ENCODE measurements at regions not wholly inside any gene's neighbourhood (a gene's known extent, or its start where the extent isn't known, plus 50 kb on each side); places are given as distances from the start of the nearest gene placed in this dataset.

GRCh38 chr17:71881581-71881980 is 239.2 kb upstream of the SOX9 start:
- Histone ChIP-seq H2AFZ (ENCODE audit: low read depth, low read length) (no peak overlapping the region), H3K4me1 (ENCODE audit: insufficient read depth, low read length) (no peaks in the 10 kb centered on the region), H3K27me3 (ENCODE audit: insufficient read depth, low read length) (no peaks in the 10 kb centered on the region), H3K9me3 (ENCODE audit: low read length) (no peaks in the 10 kb centered on the region), H3K4me3 (ENCODE audit: low read length) (no peak overlapping the region), H3K36me3 (ENCODE audit: insufficient read depth, low read length) (no peaks in the 10 kb centered on the region)

- H3K9me3 ChIP-seq (ENCODE audit: low read length): no peaks in the 10 kb centered on the region
- H3K27me3 ChIP-seq (ENCODE audit: insufficient read depth, low read length): no peaks in the 10 kb centered on the region
- no peak overlapping the region for H3K4me3 ChIP-seq (ENCODE audit: low read length)
- no peaks in the 10 kb centered on the region for H3K36me3 ChIP-seq (ENCODE audit: insufficient read depth, low read length)
- H2AFZ ChIP-seq (ENCODE audit: low read depth, low read length): no peak overlapping the region
- H3K4me1 ChIP-seq (ENCODE audit: insufficient read depth, low read length): no peaks in the 10 kb centered on the region
These were observed 237.6 kb upstream of the SOX9 start for GRCh38 chr17:71883258-71883657.

GRCh38 chr17:71883845-71884244 is 237.0 kb upstream of the SOX9 start:
- no peaks in the 10 kb centered on the region for H3K9me3 ChIP-seq (ENCODE audit: low read length)

GRCh38 chr17:71885662-71886061 is 235.2 kb upstream of the SOX9 start:
- Histone ChIP-seq H3K4me3 (ENCODE audit: low read length) (no peak overlapping the region), H2AFZ (ENCODE audit: low read depth, low read length) (no peak overlapping the region), H3K4me1 (ENCODE audit: insufficient read depth, low read length) (no peaks in the 10 kb centered on the region), H3K9me3 (ENCODE audit: low read length) (no peaks in the 10 kb centered on the region), H3K27me3 (ENCODE audit: insufficient read depth, low read length) (no peaks in the 10 kb centered on the region), H3K36me3 (ENCODE audit: insufficient read depth, low read length) (no peaks in the 10 kb centered on the region)

More at GRCh38 chr17:71883845-71884244, 237.0 kb upstream of the SOX9 start:
- H3K4me1 ChIP-seq (ENCODE audit: insufficient read depth, low read length): no peaks in the 10 kb centered on the region
- no peak overlapping the region for H3K4me3 ChIP-seq (ENCODE audit: low read length)
- H2AFZ ChIP-seq (ENCODE audit: low read depth, low read length): no peak overlapping the region
- H3K27me3 ChIP-seq (ENCODE audit: insufficient read depth, low read length): no peaks in the 10 kb centered on the region
- H3K36me3 ChIP-seq (ENCODE audit: insufficient read depth, low read length): no peaks in the 10 kb centered on the region

GRCh38 chr17:71899317-71899716 is 221.5 kb upstream of the SOX9 start:
- H3K36me3 ChIP-seq (ENCODE audit: insufficient read depth, low read length): no peaks in the 10 kb centered on the region
- H3K4me1 ChIP-seq (ENCODE audit: insufficient read depth, low read length): peaks cover 9% of the 10 kb centered on the region
- no peak overlapping the region for H2AFZ ChIP-seq (ENCODE audit: low read depth, low read length)
- H3K27me3 ChIP-seq (ENCODE audit: insufficient read depth, low read length): no peaks in the 10 kb centered on the region
- no peak overlapping the region for H3K4me3 ChIP-seq (ENCODE audit: low read length)
- no peaks in the 10 kb centered on the region for H3K9me3 ChIP-seq (ENCODE audit: low read length)

- Histone ChIP-seq H3K4me1 (ENCODE audit: insufficient read depth, low read length) (peaks cover 9% of the 10 kb centered on the region), H3K9me3 (ENCODE audit: low read length) (no peaks in the 10 kb centered on the region), H3K4me3 (ENCODE audit: low read length) (no peak overlapping the region), H3K27me3 (ENCODE audit: insufficient read depth, low read length) (no peaks in the 10 kb centered on the region), H2AFZ (ENCODE audit: low read depth, low read length) (no peak overlapping the region), H3K36me3 (ENCODE audit: insufficient read depth, low read length) (no peaks in the 10 kb centered on the region)
These were observed 220.1 kb upstream of the SOX9 start for GRCh38 chr17:71900621-71901229.

GRCh38 chr17:71902894-71903506 is 217.8 kb upstream of the SOX9 start:
- Histone ChIP-seq H3K36me3 (ENCODE audit: insufficient read depth, low read length) (no peaks in the 10 kb centered on the region), H3K4me1 (ENCODE audit: insufficient read depth, low read length) (peaks cover 13% of the 10 kb centered on the region), H3K9me3 (ENCODE audit: low read length) (no peaks in the 10 kb centered on the region), H3K27me3 (ENCODE audit: insufficient read depth, low read length) (no peaks in the 10 kb centered on the region), H2AFZ (ENCODE audit: low read depth, low read length) (no peak overlapping the region), H3K4me3 (ENCODE audit: low read length) (no peak overlapping the region)

- Histone ChIP-seq H3K36me3 (ENCODE audit: insufficient read depth, low read length) (no peaks in the 10 kb centered on the region), H3K4me3 (ENCODE audit: low read length) (no peak overlapping the region), H3K9me3 (ENCODE audit: low read length) (no peaks in the 10 kb centered on the region), H3K4me1 (ENCODE audit: insufficient read depth, low read length) (peaks cover 13% of the 10 kb centered on the region), H2AFZ (ENCODE audit: low read depth, low read length) (no peak overlapping the region), H3K27me3 (ENCODE audit: insufficient read depth, low read length) (no peaks in the 10 kb centered on the region)
These were observed 215.3 kb upstream of the SOX9 start for GRCh38 chr17:71905376-71906031.

GRCh38 chr17:71909155-71909554 is 211.7 kb upstream of the SOX9 start:
- no peaks in the 10 kb centered on the region for H3K27me3 ChIP-seq (ENCODE audit: insufficient read depth, low read length)
- peaks cover 4% of the 10 kb centered on the region for H3K4me1 ChIP-seq (ENCODE audit: insufficient read depth, low read length)
- no peak overlapping the region for H2AFZ ChIP-seq (ENCODE audit: low read depth, low read length)
- no peaks in the 10 kb centered on the region for H3K36me3 ChIP-seq (ENCODE audit: insufficient read depth, low read length)
- H3K4me3 ChIP-seq (ENCODE audit: low read length): no peak overlapping the region
- H3K9me3 ChIP-seq (ENCODE audit: low read length): no peaks in the 10 kb centered on the region

GRCh38 chr17:71910002-71910401 is 210.8 kb upstream of the SOX9 start:
- no peak overlapping the region for H2AFZ ChIP-seq (ENCODE audit: low read depth, low read length)
- H3K27me3 ChIP-seq (ENCODE audit: insufficient read depth, low read length): no peaks in the 10 kb centered on the region

GRCh38 chr17:71914042-71914441 is 206.8 kb upstream of the SOX9 start:
- H3K9me3 ChIP-seq (ENCODE audit: low read length): no peaks in the 10 kb centered on the region
- no peaks in the 10 kb centered on the region for H3K27me3 ChIP-seq (ENCODE audit: insufficient read depth, low read length)
- H3K36me3 ChIP-seq (ENCODE audit: insufficient read depth, low read length): no peaks in the 10 kb centered on the region
- no peaks in the 10 kb centered on the region for H3K4me1 ChIP-seq (ENCODE audit: insufficient read depth, low read length)
- no peak overlapping the region for H3K4me3 ChIP-seq (ENCODE audit: low read length)
- H2AFZ ChIP-seq (ENCODE audit: low read depth, low read length): no peak overlapping the region

More at GRCh38 chr17:71910002-71910401, 210.8 kb upstream of the SOX9 start:
- H3K9me3 ChIP-seq (ENCODE audit: low read length): no peaks in the 10 kb centered on the region
- no peak overlapping the region for H3K4me3 ChIP-seq (ENCODE audit: low read length)
- H3K4me1 ChIP-seq (ENCODE audit: insufficient read depth, low read length): peaks cover 4% of the 10 kb centered on the region
- H3K36me3 ChIP-seq (ENCODE audit: insufficient read depth, low read length): no peaks in the 10 kb centered on the region

- H3K4me1 ChIP-seq (ENCODE audit: insufficient read depth, low read length): no peaks in the 10 kb centered on the region
- H3K36me3 ChIP-seq (ENCODE audit: insufficient read depth, low read length): no peaks in the 10 kb centered on the region
- H3K4me3 ChIP-seq (ENCODE audit: low read length): no peak overlapping the region
- H2AFZ ChIP-seq (ENCODE audit: low read depth, low read length): no peak overlapping the region
- no peaks in the 10 kb centered on the region for H3K9me3 ChIP-seq (ENCODE audit: low read length)
- H3K27me3 ChIP-seq (ENCODE audit: insufficient read depth, low read length): no peaks in the 10 kb centered on the region
These were observed 206.0 kb upstream of the SOX9 start for GRCh38 chr17:71914812-71915211.

- H3K27me3 ChIP-seq (ENCODE audit: insufficient read depth, low read length): no peaks in the 10 kb centered on the region
- no peaks in the 10 kb centered on the region for H3K9me3 ChIP-seq (ENCODE audit: low read length)
- no peaks in the 10 kb centered on the region for H3K36me3 ChIP-seq (ENCODE audit: insufficient read depth, low read length)
- H3K4me3 ChIP-seq (ENCODE audit: low read length): no peak overlapping the region
- H2AFZ ChIP-seq (ENCODE audit: low read depth, low read length): no peak overlapping the region
- no peaks in the 10 kb centered on the region for H3K4me1 ChIP-seq (ENCODE audit: insufficient read depth, low read length)
These were observed 203.1 kb upstream of the SOX9 start for GRCh38 chr17:71917715-71918114.
